HEK293 (cell line): ENCODE measurements at regions not wholly inside any gene's neighbourhood (a gene's known extent, or its start where the extent isn't known, plus 50 kb on each side); places are given as distances from the start of the nearest gene placed in this dataset.

ENCODE experiments used
- CTCF ChIA-PET: fragments of 350-600 bp; formaldehyde crosslinking; extraction: SDS; loops from one replicate; lab custom pipeline; 2021; ENCODE audit warnings: antibody characterized with exemption; lab: Yijun Ruan, JAX
- POLR2A ChIA-PET: fragments of 300-600 bp; formaldehyde crosslinking; extraction: SDS; loops from one replicate; lab custom pipeline; 2020; ENCODE audit warnings: antibody characterized with exemption, inconsistent platforms; lab: Yijun Ruan, JAX
- H3K27ac ChIP-seq: fragments of 200-500 bp; sonication (Bioruptor generic); 2 replicates; pipeline ENCODE4 v1.5.1; 2014; ENCODE audit warnings: low read depth, low read length, control low read depth, inconsistent platforms; ENCODE audit errors: extremely low read depth
- H3K36me3 ChIP-seq, 2 experiments: fragments of 200-500 bp in 1 of 2; sonication (Bioruptor generic) in 1 of 2; 1 replicate in 1 of 2; 2 replicates in 1 of 2; pipeline ENCODE4 v1.5.1; 2014 to 2017; ENCODE audit warnings: inconsistent platforms in 2 of 2, low read length in 2 of 2; ENCODE audit not compliant: control insufficient read depth in 2 of 2, insufficient read depth in 1 of 2
- H3K4me1 ChIP-seq: fragments of 200-500 bp; sonication (Bioruptor generic); 2 replicates; pipeline ENCODE4 v1.5.1; 2014; ENCODE audit warnings: mild to moderate bottlenecking, low read length, inconsistent platforms; ENCODE audit not compliant: control insufficient read depth, insufficient read depth
- H3K4me3 ChIP-seq: 2 replicates; pipeline ENCODE4 v1.5.1; 2011; ENCODE audit warnings: low read depth, mild to moderate bottlenecking, control low read depth, low read length, moderate library complexity
- H3K9me3 ChIP-seq: fragments of 200-500 bp; sonication (Bioruptor generic); 2 replicates; pipeline ENCODE4 v1.5.1; 2014; ENCODE audit warnings: low read depth, low read length, inconsistent platforms; ENCODE audit not compliant: control insufficient read depth, insufficient read depth
- BCL6B ChIP-seq: fragments of 450-650 bp; formaldehyde crosslinking; IDR thresholded peaks from 2 replicates; pipeline ENCODE4 v1.5.1; 2017; ENCODE audit warnings: missing biosample characterization, missing genetic modification characterization
- FEZF1 ChIP-seq: fragments of 450-650 bp; formaldehyde crosslinking; IDR thresholded peaks from 2 replicates; pipeline ENCODE4 v1.5.1; 2016; ENCODE audit warnings: missing biosample characterization, missing genetic modification characterization
- KLF7 ChIP-seq: fragments of 450-650 bp; formaldehyde crosslinking; IDR thresholded peaks from 2 replicates; pipeline ENCODE4 v1.5.1; 2016; ENCODE audit warnings: missing biosample characterization, missing genetic modification characterization, borderline replicate concordance
- SCRT2 ChIP-seq: fragments of 450-650 bp; formaldehyde crosslinking; IDR thresholded peaks from 2 replicates; pipeline ENCODE4 v1.5.1; 2016; ENCODE audit warnings: missing biosample characterization, missing genetic modification characterization
- ZBTB21 ChIP-seq: fragments of 450-650 bp; formaldehyde crosslinking; IDR thresholded peaks from 2 replicates; pipeline ENCODE4 v1.5.1; 2017; ENCODE audit warnings: missing biosample characterization, missing genetic modification characterization
- ZBTB6 ChIP-seq: fragments of 450-650 bp; formaldehyde crosslinking; IDR thresholded peaks from 2 replicates; pipeline ENCODE4 v1.5.1; 2017; ENCODE audit warnings: missing biosample characterization, missing genetic modification characterization
- ZBTB8A ChIP-seq: fragments of 450-650 bp; formaldehyde crosslinking; IDR thresholded peaks from 2 replicates; pipeline ENCODE4 v1.5.1; 2016; ENCODE audit warnings: missing biosample characterization, missing genetic modification characterization
- ZNF138 ChIP-seq: fragments of 450-650 bp; formaldehyde crosslinking; IDR thresholded peaks from 2 replicates; pipeline ENCODE4 v1.5.1; 2016; ENCODE audit warnings: missing biosample characterization, missing genetic modification characterization, borderline replicate concordance
- ZNF140 ChIP-seq: fragments of 450-650 bp; formaldehyde crosslinking; IDR thresholded peaks from 2 replicates; pipeline ENCODE4 v1.5.1; 2016; ENCODE audit warnings: missing biosample characterization, missing genetic modification characterization
- ZNF148 ChIP-seq: fragments of 450-650 bp; formaldehyde crosslinking; IDR thresholded peaks from 2 replicates; pipeline ENCODE4 v1.5.0; 2017; ENCODE audit warnings: missing biosample characterization, missing genetic modification characterization, borderline replicate concordance
- ZNF302 ChIP-seq: fragments of 450-650 bp; formaldehyde crosslinking; IDR thresholded peaks from 2 replicates; pipeline ENCODE4 v1.5.1; 2016; ENCODE audit warnings: missing biosample characterization, missing genetic modification characterization, low read depth
- ZNF341 ChIP-seq: fragments of 450-650 bp; formaldehyde crosslinking; IDR thresholded peaks from 2 replicates; pipeline ENCODE4; 2016; ENCODE audit warnings: low read depth, missing biosample characterization, missing genetic modification characterization
- ZNF433 ChIP-seq: fragments of 450-650 bp; formaldehyde crosslinking; IDR thresholded peaks from 2 replicates; pipeline ENCODE4 v1.5.1; 2016; ENCODE audit warnings: missing biosample characterization, missing genetic modification characterization, low read depth
- ZNF449 ChIP-seq: fragments of 450-650 bp; formaldehyde crosslinking; IDR thresholded peaks from 2 replicates; pipeline ENCODE4 v1.5.1; 2017; ENCODE audit warnings: missing biosample characterization, mild to moderate bottlenecking, missing genetic modification characterization, moderate library complexity
- ZNF488 ChIP-seq: fragments of 450-650 bp; formaldehyde crosslinking; IDR thresholded peaks from 2 replicates; pipeline ENCODE4 v1.5.1; 2016; ENCODE audit warnings: missing biosample characterization, missing genetic modification characterization
- ZNF549 ChIP-seq: fragments of 450-650 bp; IDR thresholded peaks from 2 replicates; pipeline ENCODE4 v1.5.1; 2018; ENCODE audit warnings: missing biosample characterization, missing genetic modification characterization, mild to moderate bottlenecking, inconsistent platforms, moderate library complexity
- ZNF560 ChIP-seq: fragments of 450-650 bp; formaldehyde crosslinking; IDR thresholded peaks from 2 replicates; pipeline ENCODE4 v1.5.1; 2017; ENCODE audit warnings: missing biosample characterization, missing genetic modification characterization, borderline replicate concordance
- ZNF585B ChIP-seq: fragments of 450-650 bp; formaldehyde crosslinking; IDR thresholded peaks from 2 replicates; pipeline ENCODE4 v1.5.1; 2016; ENCODE audit warnings: missing biosample characterization, missing genetic modification characterization
- ZNF76 ChIP-seq: fragments of 450-650 bp; formaldehyde crosslinking; IDR thresholded peaks from 2 replicates; pipeline ENCODE4; 2016; ENCODE audit warnings: low read depth, missing biosample characterization, missing genetic modification characterization, borderline replicate concordance

GRCh38 chr9:16181539-16181938, 628.7 kb downstream of the CCDC171 start (continued):
- TF ChIP-seq ZNF549 (tag by site-specific recombination) (no peak), ZNF148 (tag by site-specific recombination) (no peak), FEZF1 (tag by site-specific recombination) (no peak), ZNF449 (tag by site-specific recombination) (no peak), ZNF433 (tag by site-specific recombination) (no peak), ZNF341 (tag by site-specific recombination) (no peak)

- no peaks in the 10 kb centered on the region for H3K4me1 ChIP-seq
- ChIA-PET POLR2A (no interaction called here), CTCF (interaction anchor here (0.7 kb wide), 1 partner anchor 47 kb away, joined by 4 read pairs; no protein-coding TSS in a partner anchor)
- no peak overlapping the region for H3K4me3 ChIP-seq
- no peaks in the 10 kb centered on the region for H3K9me3 ChIP-seq
- TF ChIP-seq ZNF140 (tag by site-specific recombination) (no peak), ZNF76 (no peak), ZBTB8A (no peak), ZBTB21 (tag by site-specific recombination) (no peak)
- H3K27ac ChIP-seq = no peak overlapping the region
- H3K36me3 ChIP-seq = no peaks in the 10 kb centered on the region
These were observed 629.9 kb downstream of the CCDC171 start for GRCh38 chr9:16182784-16183183.

- POLR2A ChIA-PET = no interaction called here
- Histone ChIP-seq H3K4me3 (no peak overlapping the region), H3K9me3 (no peaks in the 10 kb centered on the region), H3K27ac (no peak overlapping the region), H3K36me3 (no peaks in the 10 kb centered on the region), H3K4me1 (no peaks in the 10 kb centered on the region)
- CTCF ChIA-PET = interaction anchor here (0.5 kb wide), 1 partner anchor 549 kb away, joined by 3 read pairs; no protein-coding TSS in a partner anchor
- TF ChIP-seq ZNF488 (no peak), ZNF302 (tag by site-specific recombination) (no peak), ZNF138 (tag by site-specific recombination) (no peak), SCRT2 (no peak), ZBTB6 (tag by site-specific recombination) (no peak), BCL6B (no peak), ZNF585B (no peak), ZNF560 (tag by site-specific recombination) (no peak), KLF7 (tag by site-specific recombination) (no peak)
- TF ChIP-seq, all 188 proteins: peak for 0
These were observed 632.3 kb downstream of the CCDC171 start for GRCh38 chr9:16184964-16185646.
